HFF-Myc (cell line): ENCODE measurements at regions not wholly inside any gene's neighbourhood (a gene's known extent, or its start where the extent isn't known, plus 50 kb on each side); places are given as distances from the start of the nearest gene placed in this dataset.
"Not testable (repeated sequence)": the region's sequence is repeated elsewhere in the genome, so short reads cannot be mapped to it uniquely, and the experiment has no call there.

Source experiments
- DNase-seq: peaks from one replicate; pipeline ENCODE4 v3.0.0-alpha.2; 2011; ENCODE audit warnings: low read depth; ENCODE audit errors: extremely low read depth
- H3K4me3 ChIP-seq: replicated peaks from 2 replicates; pipeline ENCODE4 v1.5.1; 2011; ENCODE audit warnings: low read depth, mild to moderate bottlenecking, control low read depth, low read length
- CTCF ChIP-seq: IDR thresholded peaks from 2 replicates; pipeline ENCODE4 v1.5.1; 2012; ENCODE audit warnings: mild to moderate bottlenecking, low read depth, low read length, control low read depth; ENCODE audit errors: missing control alignments

GRCh38 chr7:114293289-114294012, 121.2 kb upstream of the FOXP2 start:
- no peak overlapping the region for H3K4me3 ChIP-seq
- no peak for TF ChIP-seq CTCF
- no peak for DNase-seq

GRCh38 chr7:114279901-114280300, 134.7 kb upstream of the FOXP2 start:
- DNase-seq, result no peak
- no peak for TF ChIP-seq CTCF

GRCh38 chr7:114273218-114273617, 141.4 kb upstream of the FOXP2 start:
- no peak for TF ChIP-seq CTCF
- no peak overlapping the region for H3K4me3 ChIP-seq
- DNase-seq, result no peak

More at GRCh38 chr7:114279901-114280300, 134.7 kb upstream of the FOXP2 start:
- H3K4me3 ChIP-seq, result no peak overlapping the region

- TF ChIP-seq CTCF, result no peak
- DNase-seq, result no peak
Measured at GRCh38 chr7:114269714-114270113, 144.9 kb upstream of the FOXP2 start.

GRCh38 chr7:114267550-114267949, 147.1 kb upstream of the FOXP2 start:
- DNase-seq, H3K4me3 ChIP-seq: not testable (repeated sequence)

More at GRCh38 chr7:114269714-114270113, 144.9 kb upstream of the FOXP2 start:
- H3K4me3 ChIP-seq, result no peak overlapping the region

- no peak overlapping the region for H3K4me3 ChIP-seq
- no peak for DNase-seq
- TF ChIP-seq CTCF, result no peak
Measured at GRCh38 chr7:114264023-114264422, 150.6 kb upstream of the FOXP2 start.

- H3K4me3 ChIP-seq, result no peak overlapping the region
- DNase-seq, result no peak
- no peak for TF ChIP-seq CTCF
Measured at GRCh38 chr7:114263219-114263618, 151.4 kb upstream of the FOXP2 start.
